K562 (cell line): ENCODE measurements at regions not wholly inside any gene's neighbourhood (a gene's known extent, or its start where the extent isn't known, plus 50 kb on each side); places are given as distances from the start of the nearest gene placed in this dataset.

Experiments
- ATF7 ChIP-seq: fragments of 450-650 bp; IDR thresholded peaks from 2 replicates; pipeline ENCODE4 v1.7.1; 2014; ENCODE audit warnings: mild to moderate bottlenecking, moderate library complexity
- NFE2 ChIP-seq: IDR thresholded peaks from 2 replicates; pipeline ENCODE4 v1.6.1; 2014; ENCODE audit warnings: antibody characterized with exemption, low read depth
- ZNF253 ChIP-seq: fragments of 250-450 bp; sonication (Bioruptor Pico); conservative IDR thresholded peaks from 2 replicates; pipeline ENCODE4 v1.6.1; 2021; ENCODE audit warnings: mild to moderate bottlenecking
- TF ChIP-seq, protein P1 (sequence below): IDR thresholded peaks from 2 replicates; pipeline ENCODE4 v1.6.1; 2014; ENCODE audit warnings: antibody characterized with exemption
- TF ChIP-seq, protein P2 (sequence below), 3 experiments: IDR thresholded peaks in 2 of 3; conservative IDR thresholded peaks in 1 of 3; 2 replicates each; pipeline ENCODE4 v1.5.1; 2011 to 2012; ENCODE audit warnings: low read length in 3 of 3, mild to moderate bottlenecking in 3 of 3, control low read depth in 2 of 3, improper control_type of control experiment in 1 of 3, inconsistent platforms in 1 of 3, low read depth in 1 of 3, mixed read lengths in 1 of 3, moderate library complexity in 1 of 3; ENCODE audit not compliant: insufficient read depth in 2 of 3

DNA sequence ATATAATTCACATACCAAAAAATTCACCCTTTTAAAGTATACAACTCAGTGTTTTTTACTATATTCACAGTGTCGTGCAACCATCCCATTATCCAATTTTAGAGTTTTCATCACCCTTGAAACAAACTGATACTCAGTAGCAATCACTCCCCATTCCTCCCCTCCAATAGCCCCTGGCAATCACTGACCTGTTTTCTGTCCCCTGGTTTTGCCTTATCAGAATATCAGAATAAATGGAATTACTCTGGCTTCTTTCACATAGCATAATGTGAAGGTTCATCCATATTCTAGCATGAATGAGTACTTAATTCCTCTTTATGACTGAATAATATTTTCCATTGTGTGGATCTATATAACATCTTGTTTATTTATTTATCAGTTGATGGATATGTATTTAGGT, 153.2 kb downstream of the AASDH start:
- no peak for TF ChIP-seq NFE2
- TF ChIP-seq, protein P1, sequence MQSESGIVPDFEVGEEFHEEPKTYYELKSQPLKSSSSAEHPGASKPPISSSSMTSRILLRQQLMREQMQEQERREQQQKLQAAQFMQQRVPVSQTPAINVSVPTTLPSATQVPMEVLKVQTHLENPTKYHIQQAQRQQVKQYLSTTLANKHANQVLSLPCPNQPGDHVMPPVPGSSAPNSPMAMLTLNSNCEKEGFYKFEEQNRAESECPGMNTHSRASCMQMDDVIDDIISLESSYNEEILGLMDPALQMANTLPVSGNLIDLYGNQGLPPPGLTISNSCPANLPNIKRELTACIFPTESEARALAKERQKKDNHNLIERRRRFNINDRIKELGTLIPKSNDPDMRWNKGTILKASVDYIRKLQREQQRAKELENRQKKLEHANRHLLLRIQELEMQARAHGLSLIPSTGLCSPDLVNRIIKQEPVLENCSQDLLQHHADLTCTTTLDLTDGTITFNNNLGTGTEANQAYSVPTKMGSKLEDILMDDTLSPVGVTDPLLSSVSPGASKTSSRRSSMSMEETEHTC: no peak
- TF ChIP-seq, protein P2, sequence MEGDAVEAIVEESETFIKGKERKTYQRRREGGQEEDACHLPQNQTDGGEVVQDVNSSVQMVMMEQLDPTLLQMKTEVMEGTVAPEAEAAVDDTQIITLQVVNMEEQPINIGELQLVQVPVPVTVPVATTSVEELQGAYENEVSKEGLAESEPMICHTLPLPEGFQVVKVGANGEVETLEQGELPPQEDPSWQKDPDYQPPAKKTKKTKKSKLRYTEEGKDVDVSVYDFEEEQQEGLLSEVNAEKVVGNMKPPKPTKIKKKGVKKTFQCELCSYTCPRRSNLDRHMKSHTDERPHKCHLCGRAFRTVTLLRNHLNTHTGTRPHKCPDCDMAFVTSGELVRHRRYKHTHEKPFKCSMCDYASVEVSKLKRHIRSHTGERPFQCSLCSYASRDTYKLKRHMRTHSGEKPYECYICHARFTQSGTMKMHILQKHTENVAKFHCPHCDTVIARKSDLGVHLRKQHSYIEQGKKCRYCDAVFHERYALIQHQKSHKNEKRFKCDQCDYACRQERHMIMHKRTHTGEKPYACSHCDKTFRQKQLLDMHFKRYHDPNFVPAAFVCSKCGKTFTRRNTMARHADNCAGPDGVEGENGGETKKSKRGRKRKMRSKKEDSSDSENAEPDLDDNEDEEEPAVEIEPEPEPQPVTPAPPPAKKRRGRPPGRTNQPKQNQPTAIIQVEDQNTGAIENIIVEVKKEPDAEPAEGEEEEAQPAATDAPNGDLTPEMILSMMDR (IDR thresholded peaks at IDR 0.05 in 2 of 3, conservative IDR thresholded peaks at IDR 0.05 in 1 of 3; ENCODE audit: insufficient read depth in 2 of 3, low read depth in 1 of 3, low read length in 3 of 3): no peak
- no peak for TF ChIP-seq ATF7
- no peak for TF ChIP-seq ZNF253 (CRISPR knock-in tag)
